GM19035 (cell line): ENCODE measurements at regions not wholly inside any gene's neighbourhood (a gene's known extent, or its start where the extent isn't known, plus 50 kb on each side); places are given as distances from the start of the nearest gene placed in this dataset.
A peak's percentile ranks its signal among the peaks of the same experiment; 100 is the strongest.

Source experiments
- ATAC-seq: cut with Tn5 transposase; IDR thresholded peaks from one replicate; pipeline ENCODE4 v1.9.1; 2021; ENCODE audit not compliant: unreplicated experiment

DNA sequence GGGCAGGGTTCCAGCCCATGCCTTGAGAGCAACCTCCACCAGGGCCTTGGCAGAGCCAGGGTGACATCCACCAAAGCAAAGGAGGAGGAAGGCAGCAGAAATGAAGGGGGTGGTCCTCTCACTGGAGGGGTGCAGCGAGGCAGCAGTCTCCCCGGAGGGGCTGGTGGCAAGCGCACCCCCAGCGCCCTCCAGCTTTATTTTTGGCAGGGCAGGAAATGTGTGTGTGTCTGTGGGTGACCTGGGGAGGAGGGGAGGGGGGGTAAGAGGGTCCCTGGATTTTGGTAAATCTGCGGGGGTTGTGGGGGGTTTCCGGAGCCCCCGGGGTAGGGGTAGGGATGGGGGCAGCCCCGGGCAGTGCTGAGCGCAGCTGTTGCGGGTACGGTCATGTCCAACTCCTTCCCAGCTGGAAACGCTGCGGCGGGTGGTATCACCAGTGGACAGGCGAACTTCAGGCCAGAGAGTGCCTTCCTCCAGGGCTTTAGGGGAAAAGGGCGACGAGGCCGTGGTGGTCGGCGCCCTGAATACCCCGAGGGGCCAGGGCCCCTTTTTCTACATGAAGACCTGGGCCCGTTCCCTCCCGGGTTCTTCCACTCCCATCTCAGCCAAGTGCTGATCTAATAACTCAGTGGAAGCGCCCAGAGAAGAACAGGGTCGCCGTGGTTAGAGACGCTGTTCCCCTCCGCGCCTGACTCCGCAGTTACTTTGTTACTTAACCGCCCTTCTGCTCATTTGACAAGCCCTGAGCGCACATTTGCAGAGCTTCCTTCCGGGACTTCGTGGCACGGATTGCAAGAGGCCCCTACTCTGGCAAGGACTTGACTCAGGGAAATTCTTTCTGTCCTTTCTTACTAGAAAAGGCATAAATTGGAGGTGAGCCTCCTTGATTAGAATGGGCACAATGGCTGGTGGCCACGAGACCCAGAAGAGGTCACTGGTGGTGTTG is 55.2 kb downstream of the FOS start:
- no peak for ATAC-seq

DNA sequence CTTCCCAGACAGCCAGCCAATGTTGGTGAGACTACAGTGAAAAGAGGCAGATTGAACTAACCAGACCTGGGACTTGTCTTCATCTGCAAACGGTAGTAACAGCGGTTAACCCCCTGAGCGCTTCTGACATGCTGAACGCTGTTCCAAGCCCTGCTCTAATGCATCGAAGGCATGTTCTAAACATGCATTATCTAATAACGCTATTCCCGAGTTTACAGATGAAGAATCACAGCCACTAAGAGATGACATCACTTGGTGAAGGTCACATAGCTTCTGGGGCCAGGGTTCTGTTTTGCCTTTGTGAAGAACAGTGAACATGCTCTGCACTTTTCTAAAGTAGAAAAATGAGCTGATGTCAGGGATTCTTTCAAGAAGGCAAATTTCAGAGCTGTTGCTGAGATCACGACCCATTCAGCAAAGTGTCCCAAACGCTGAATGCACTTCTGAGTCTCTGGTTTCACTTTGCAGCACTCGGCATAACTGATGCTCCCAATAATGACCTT is 56.0 kb downstream of the FOS start:
- no peak for ATAC-seq

DNA sequence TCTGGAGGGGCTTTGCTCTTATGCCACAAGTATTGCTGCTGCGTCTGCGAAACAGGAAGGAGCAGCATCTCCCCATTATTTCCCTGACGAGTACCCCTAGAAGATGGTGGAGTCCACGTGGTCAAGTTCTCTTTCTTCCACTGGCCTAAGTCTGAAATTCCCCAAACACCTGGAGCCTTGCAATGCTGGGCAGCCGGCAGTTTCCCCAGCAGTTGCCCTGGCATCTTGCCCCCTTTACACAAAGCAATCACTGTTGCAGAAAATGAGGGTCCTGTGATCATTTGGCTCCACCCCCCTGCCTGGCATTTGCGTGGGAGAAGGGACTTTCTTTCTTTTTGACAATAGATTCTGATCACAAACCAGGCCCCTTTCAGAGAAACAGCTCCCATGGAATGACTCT is 56.9 kb downstream of the FOS start:
- ATAC-seq: no peak

DNA sequence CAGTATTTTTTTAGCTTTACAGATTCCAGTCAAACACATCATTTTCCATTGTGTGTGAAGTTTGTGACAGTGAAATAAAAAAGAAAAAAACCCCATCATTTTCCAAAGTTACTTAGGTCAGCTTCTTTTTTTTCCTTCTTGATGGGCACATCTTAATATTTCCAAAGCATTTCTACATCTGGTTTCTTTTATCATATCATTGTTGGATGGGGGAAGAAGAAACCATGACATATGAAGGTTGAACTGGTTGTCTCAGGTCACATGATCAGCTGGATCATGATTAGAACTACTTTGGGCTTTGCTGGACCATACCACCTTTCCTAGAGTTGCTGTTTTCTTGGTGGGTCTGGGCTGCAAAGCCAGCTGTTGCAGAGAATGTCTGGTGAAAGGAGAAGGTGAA is 59.8 kb downstream of the FOS start:
- no peak for ATAC-seq

DNA sequence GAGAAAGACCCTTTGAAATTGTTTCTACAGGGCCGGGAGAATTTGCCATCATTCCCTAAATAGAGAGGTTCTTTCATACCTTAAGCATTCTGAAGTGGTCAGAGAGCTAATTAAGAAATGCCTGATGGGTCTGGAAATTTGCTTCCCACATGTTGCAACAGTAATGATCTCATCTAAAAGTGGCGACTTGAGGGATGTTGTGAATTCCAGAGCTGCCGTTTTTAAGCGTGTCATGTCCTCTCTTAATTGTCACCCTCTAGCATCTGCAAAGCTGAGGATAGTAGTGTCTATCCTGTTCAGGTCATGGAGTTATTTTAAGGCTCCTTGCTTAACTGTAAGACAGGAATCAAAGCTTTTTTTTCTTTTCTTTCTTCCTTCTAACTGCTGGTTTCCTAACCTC is 60.4 kb downstream of the FOS start:
- ATAC-seq: no peak

DNA sequence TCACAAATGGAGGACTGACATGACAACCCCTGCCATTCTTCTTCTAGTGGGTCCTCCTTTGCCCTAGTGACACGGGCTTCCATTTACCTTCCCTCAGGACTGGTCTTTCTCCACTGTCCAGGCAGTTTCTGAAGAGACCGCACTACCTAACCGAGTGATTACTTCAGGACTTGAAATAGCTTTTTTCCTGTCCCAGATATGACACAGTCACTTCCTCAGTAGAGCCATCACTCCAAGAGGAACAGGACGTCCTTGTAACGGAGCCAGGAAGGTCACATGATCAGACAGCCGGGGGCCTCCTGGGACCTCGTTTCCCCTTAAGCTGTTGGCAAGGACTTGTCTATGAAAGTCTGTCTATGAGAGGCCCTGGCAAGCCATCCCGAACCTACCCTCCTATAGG is 62.3 kb downstream of the FOS start:
- ATAC-seq: no peak

DNA sequence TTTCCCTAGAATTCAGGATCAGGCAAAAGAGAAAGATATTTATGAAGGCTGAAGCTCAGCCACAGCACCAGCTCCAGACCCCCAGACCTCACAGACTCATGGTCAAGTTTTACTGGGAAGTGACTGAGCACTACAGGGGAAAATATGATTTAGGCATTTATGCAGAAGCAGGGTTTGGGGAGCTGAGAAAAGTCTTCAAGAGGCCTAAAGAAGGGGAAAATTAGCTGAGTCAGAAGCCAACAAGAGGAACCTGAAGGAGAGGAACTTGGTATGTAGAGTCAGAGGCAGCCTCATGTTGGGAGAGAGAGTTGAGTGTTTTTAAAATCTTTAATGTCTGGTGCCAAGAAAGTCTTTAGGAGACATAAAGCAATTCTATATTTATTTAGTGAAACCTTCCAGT is 63.0 kb downstream of the FOS start:
- ATAC-seq: no peak

DNA sequence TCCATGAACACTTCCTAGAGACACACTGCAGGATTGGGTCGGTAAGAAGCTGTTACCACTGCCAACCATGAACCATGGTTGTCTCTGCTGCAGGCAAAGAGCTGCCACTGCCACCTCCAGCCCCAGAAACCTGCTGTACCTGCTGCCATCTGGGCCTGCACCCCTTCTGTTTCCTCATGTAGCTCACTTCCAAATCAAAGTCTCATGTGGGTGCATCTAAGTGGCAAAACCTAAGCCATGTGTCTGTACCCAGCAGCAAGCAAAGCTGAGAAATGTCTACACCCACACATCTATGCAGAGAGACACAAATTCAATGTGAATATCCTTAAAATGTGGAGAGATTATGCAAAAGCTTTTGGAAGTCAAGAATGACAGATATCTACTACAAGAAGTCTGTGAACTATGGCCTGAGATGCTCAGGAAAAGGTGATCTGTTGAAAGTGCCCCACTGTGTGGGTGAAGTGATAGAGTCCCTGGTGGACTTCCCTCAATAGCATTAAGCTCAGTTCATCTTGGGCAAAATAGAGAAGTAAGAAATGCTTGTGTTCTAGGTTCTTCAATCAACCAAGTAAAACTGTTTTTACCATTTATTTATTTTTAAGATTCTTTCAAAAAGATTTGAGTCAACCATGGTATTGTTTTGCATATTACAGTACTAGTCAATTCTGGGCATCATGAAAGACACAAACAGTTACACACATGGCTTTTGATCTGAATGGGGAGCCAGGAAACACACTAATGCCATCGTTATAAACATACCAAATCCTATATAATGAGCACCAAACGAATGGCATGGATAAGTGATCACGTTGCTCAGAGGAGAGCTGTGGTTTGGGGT is 64.4 kb downstream of the FOS start:
- peak; percentile 73 for ATAC-seq

DNA sequence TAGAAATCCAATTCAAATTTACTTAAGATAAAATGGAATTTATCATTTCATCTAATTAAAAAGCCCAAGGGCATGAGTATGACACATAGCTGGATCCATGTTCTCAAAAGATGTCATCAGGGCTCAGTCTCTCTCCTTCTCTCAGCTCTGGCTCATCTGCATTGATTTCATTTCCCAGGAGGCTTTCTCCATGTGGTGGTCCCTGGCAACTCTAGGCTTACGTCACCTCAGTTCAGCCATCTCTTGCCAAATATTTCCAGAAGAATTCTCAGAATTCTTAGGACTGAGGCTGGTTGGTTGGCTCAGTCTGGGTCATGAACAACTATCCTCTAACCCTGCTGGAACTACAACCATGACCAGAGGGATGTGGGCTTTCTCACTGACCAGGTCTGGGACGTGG is 65.3 kb downstream of the FOS start:
- no peak for ATAC-seq

DNA sequence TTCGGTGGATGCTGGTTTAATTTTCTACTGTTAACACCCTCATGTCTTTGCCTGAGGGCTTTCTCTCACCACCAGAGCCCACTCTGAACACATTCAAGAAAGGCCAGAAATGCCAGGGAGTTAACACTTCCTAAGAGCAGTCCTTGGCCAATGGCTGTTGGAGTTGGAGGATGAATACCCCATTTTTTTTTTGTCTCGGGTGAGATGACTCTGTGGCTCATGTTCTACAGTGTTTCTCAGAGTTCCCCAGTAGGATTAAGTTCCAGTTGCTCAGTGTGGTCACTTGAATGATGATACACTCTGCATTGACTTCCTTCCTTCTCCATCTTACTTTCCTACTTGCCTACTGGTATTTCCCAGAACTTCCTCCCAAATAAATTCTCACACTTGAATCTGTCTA is 65.8 kb downstream of the FOS start:
- no peak for ATAC-seq

DNA sequence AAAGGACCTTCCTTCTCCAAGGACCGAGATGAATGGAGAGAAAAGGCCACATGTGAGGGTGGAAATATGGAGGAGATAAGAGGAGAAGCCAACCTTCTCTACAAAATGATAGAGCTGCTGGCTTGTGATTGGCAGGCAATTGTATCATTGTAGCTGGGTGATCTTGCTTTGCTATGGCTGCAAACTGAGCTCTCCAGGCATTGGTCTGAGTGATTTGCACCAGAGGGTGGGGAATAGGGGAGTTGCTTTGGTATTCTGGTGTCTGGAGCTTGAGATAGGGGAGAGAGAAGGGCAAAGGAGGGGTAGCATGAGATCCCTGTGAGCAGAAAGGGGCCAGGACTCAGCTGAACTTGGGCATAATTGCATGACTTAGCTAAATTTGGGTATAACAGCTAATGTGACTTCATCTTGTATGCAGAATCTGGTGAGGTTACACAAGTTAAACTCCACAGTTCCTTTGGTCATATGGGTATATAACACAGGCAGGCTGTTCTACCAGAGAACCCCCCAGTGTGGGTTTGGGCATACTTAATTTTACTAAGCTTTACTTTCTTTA is 72.0 kb downstream of the FOS start:
- no peak for ATAC-seq

DNA sequence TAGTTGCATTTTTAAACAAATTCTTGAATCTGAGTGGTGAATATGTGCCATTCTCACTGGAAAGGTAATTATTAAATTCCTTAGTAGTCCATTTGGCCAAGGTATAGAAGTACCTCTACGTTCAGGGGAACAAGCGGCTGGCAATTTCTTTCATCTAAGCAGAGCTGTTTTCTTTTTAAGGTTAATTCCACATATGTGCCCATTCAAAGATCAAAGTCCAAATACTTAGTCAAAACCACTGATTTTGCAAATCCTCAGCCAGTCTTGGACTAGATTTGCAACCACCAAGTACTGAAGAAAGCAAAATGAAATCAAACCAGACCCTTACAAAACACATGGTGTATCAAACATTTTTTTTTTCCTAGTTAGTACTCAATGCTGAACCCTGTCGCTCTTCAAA is 68.7 kb upstream of the JDP2 start:
- no peak for ATAC-seq

DNA sequence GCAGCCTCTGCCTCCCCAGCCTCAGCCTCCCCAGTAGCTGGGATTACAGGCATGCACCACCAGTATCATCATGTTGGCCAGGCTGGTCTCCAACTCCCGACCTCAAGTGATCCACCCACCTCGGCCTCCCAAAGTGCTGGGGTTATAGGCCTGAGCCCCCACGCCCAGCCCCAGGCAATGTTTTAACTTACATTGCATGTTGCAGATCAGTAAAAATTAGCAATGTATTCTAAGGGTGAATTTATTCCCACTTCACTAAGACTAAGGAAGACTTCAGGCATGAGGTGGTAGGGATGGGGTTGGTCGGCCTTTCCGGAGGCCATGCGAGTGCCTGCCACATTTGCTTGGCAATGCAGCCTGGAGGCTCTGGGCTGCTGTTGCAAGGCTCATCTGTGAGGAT is 66.8 kb upstream of the JDP2 start:
- ATAC-seq: no peak

DNA sequence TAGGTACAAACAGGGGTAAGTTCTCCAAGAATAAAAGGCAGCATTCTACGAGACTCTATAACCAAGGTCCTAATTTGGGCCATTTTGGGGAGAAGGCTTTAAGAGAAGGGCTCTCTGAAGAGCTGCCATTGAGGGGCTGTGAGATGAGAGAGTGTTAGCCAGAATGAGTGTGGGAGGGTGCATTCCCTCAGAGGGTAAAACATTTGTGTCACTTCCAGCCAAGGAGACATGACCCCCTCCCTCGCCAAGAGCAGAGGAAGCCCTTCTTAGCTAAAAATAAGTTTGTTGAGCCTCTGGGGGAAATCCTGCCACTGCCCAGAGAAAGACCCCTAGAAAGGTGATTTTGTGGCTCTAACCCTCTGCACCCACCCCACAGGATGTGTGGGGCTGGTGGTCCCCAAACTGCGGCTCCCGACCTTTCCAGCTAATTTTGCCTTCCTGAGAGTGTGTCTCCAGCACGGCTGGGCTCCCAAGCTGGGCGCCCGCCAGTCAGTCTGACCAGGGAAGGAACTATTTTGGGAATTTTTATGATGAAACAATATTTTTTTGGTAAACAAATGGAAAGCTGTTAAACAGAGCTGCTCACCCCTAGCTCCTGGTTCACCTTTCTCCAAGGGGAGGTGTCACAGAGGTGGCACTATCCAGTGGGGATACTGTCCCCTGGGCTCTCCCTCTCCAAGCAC is 65.9 kb upstream of the JDP2 start:
- ATAC-seq: no peak

DNA sequence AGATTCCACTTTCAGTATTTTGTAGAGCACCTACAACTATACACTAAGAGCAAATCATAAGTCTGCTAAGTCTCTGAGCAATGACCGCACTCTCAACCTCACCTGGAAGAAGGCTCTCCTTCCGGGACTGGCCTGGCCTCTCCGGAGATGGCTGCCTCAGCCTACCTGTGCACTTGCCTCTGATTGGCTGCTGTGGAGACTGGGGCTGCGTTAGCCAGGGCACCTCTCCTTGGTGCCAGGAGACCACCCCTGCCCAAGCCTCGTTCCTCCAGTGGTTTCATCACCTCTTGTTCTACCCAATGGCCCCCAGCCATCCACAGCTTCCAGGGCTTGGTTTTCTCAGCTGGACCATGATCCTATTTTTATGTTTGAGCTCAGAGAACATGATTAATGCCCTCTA is 64.7 kb upstream of the JDP2 start:
- ATAC-seq: no peak

DNA sequence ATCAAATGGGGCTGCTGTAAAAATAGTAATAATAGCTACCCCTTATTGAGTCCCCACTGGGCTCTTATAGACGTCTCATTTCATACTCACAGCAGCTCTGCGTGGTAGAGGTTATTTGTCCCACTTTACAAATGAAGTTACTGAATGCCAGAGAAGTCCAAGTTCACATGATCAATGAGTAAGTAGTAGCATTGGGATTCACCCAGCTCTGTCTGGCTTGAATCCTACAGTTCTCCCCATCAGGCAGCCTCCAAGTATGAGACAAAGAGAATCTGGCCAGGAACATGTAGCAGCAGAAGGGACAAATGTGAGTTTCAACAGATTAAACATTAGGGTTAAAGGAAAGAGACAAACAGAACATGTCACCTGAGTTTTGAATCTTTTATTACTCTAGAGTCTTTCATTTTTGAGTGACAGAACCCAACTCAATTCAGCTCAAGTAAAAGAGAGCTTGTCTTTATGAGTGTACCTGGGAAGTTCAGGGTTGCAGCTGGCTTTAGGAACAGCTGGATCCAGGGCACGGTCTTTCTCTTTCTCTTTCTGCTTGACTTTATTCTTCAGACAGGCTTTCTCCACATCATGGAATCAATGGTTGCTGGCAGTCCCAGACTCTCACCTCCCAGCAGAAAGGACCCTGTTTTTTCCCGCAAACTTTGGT is 64.1 kb upstream of the JDP2 start:
- no peak for ATAC-seq

DNA sequence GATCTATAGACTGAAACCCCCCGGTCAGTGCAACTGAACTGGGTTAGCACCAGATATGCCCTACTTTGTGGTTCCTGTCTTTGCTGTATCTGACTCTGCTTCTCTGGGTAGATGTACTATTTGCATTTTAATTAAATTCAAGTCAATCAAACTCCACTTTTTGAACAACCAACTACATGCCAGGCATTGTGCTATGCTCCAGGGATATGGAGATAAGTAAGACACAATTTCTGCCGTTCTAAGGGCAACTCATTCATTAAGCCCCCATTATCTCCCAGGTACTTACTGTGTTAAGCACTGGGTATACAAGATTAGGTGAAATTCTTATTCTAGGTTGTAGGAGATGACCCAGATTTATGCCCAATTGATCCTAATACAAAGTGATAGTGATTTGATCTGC is 62.7 kb upstream of the JDP2 start:
- ATAC-seq: no peak

DNA sequence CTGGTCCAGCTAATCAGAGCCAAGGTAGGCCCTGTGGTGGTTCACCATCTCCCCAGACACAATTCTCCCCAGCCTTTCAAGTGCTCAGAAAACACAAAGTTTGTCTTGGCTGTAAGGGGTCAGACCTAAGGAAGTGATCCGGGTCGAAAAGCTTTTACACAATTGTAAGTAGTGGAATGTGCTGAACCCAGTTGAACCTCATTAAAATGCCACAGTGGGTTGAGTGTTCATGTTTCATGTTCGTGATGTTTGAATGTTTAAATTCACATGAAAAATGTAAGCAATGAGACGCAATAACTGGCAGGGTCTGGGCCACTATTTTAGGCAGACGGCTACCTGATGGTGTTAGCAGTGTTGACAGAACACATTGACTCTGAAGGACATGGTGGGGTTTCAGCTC is 60.9 kb upstream of the JDP2 start:
- no peak for ATAC-seq

DNA sequence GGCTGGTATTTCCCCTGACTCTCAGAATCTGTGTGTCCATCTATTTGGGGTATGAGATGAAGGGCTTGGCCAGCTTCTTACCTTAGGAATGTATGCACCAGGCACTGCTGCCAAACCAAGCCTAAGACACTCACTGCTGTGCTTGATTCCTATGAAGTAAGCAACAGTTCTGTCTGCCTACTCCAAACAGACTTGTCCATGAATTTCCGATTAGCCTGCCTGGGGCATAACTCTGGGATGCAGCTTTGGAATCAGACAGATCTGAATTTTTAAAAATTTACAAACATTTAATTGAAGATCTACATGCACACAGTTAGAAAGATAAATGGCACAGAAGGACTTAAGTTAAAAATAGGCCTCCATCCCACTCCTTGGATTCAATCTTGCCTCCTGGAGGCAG is 59.5 kb upstream of the JDP2 start:
- ATAC-seq: no peak

DNA sequence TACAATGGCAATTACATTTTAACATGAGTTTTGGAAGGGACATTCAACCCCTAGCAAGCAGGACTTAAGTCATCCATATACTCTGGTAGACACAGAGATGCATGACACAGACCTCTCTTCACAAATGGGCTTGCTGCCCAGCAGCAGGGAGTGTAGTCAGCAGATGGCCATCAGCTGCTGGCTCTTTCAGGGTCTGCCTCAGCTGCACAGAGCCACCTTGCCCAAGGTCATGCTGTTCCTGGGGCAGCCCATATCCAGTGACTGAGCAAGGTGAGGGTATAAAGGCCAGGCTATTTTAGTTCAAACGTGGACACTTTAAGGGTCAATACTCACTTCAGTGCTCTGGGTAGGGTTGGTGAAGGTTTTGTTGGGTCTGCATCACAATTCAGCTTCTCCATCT is 58.3 kb upstream of the JDP2 start:
- no peak for ATAC-seq
